SK-N-MC (cell line): ENCODE measurements at regions not wholly inside any gene's neighbourhood (a gene's known extent, or its start where the extent isn't known, plus 50 kb on each side); places are given as distances from the start of the nearest gene placed in this dataset.
"Not testable (repeated sequence)": the region's sequence is repeated elsewhere in the genome, so short reads cannot be mapped to it uniquely, and the experiment has no call there.

Experiments
- EZH2 ChIP-seq: fragments of 200-600 bp; sonication (generic); IDR thresholded peaks from one replicate; pipeline ENCODE4 v1.6.1; 2017; ENCODE audit warnings: antibody characterized with exemption
- POLR2AphosphoS5 ChIP-seq: IDR thresholded peaks from 2 replicates; pipeline ENCODE4 v1.6.1; 2012; ENCODE audit warnings: mild to moderate bottlenecking, low read depth, low read length, borderline replicate concordance

GRCh38 chr7:109687269-109687668 is 1117.6 kb downstream of the DNAJB9 start:
- not testable (repeated sequence) for TF ChIP-seq POLR2AphosphoS5, EZH2
